Fibroblast of villous mesenchyme (primary cell): ENCODE measurements at regions not wholly inside any gene's neighbourhood (a gene's known extent, or its start where the extent isn't known, plus 50 kb on each side); places are given as distances from the start of the nearest gene placed in this dataset.

Experiments
- DNase-seq: peaks from one replicate; pipeline ENCODE4 v3.0.0-alpha.2; 2010; ENCODE audit warnings: low read depth
- H3K4me3 ChIP-seq: 2 replicates; pipeline ENCODE4 v1.5.1; 2011; ENCODE audit warnings: low read depth, mild to moderate bottlenecking, low read length
- CTCF ChIP-seq: IDR thresholded peaks from 2 replicates; pipeline ENCODE4 v1.5.1; 2012; ENCODE audit warnings: low read depth, mild to moderate bottlenecking, low read length; ENCODE audit not compliant: insufficient read depth

- no peak overlapping the region for H3K4me3 ChIP-seq
- DNase-seq = no peak
- no peak for TF ChIP-seq CTCF
Measured at GRCh38 chr7:159211540-159212182, 67.0 kb upstream of the VIPR2 start.

- H3K4me3 ChIP-seq = no peak overlapping the region
- no peak for TF ChIP-seq CTCF
- no peak for DNase-seq
Measured at GRCh38 chr7:159210581-159211235, 66.0 kb upstream of the VIPR2 start.

GRCh38 chr7:159209429-159209828 lies 64.8 kb upstream of the VIPR2 start:
- no peak for DNase-seq
- TF ChIP-seq CTCF = no peak
- H3K4me3 ChIP-seq = no peak overlapping the region

GRCh38 chr7:159207951-159208350 lies 63.3 kb upstream of the VIPR2 start:
- no peak overlapping the region for H3K4me3 ChIP-seq
- DNase-seq = no peak
- no peak for TF ChIP-seq CTCF

- no peak for DNase-seq
- H3K4me3 ChIP-seq = no peak overlapping the region
- no peak for TF ChIP-seq CTCF
Measured at GRCh38 chr7:159207393-159207792, 62.7 kb upstream of the VIPR2 start.

GRCh38 chr7:159205833-159206232 lies 61.2 kb upstream of the VIPR2 start:
- no peak overlapping the region for H3K4me3 ChIP-seq
- no peak for TF ChIP-seq CTCF
- DNase-seq = no peak
